SK-N-SH (cell line): ENCODE measurements at regions not wholly inside any gene's neighbourhood (a gene's known extent, or its start where the extent isn't known, plus 50 kb on each side); places are given as distances from the start of the nearest gene placed in this dataset.

Experiments used
- CTCF ChIP-seq: fragments of 200-600 bp; sonication (generic); IDR thresholded peaks from 2 replicates; pipeline ENCODE4 v1.6.1; 2017; ENCODE audit warnings: antibody characterized with exemption, mild to moderate bottlenecking, moderate library complexity
- FOXJ3 ChIP-seq: sonication (generic); formaldehyde crosslinking; IDR thresholded peaks from 2 replicates; pipeline ENCODE4 v1.5.1; 2020; ENCODE audit warnings: mild to moderate bottlenecking, missing genetic modification reagents
- GATA2 ChIP-seq: sonication (generic); formaldehyde crosslinking; IDR thresholded peaks from 2 replicates; pipeline ENCODE4 v1.5.0; 2020; ENCODE audit warnings: mild to moderate bottlenecking, missing genetic modification reagents
- MEF2A ChIP-seq: IDR thresholded peaks from 2 replicates; pipeline ENCODE4 v1.4.0; 2012; ENCODE audit warnings: low read depth, borderline replicate concordance
- NFIC ChIP-seq: IDR thresholded peaks from 2 replicates; pipeline ENCODE4 v1.4.0; 2012; ENCODE audit warnings: borderline replicate concordance
- POLR2AphosphoS5 ChIP-seq: IDR thresholded peaks from 2 replicates; pipeline ENCODE4 v1.6.1; 2012; ENCODE audit warnings: low read depth, low read length
- RFX5 ChIP-seq: IDR thresholded peaks from 2 replicates; pipeline ENCODE4 v1.6.1; 2012; ENCODE audit warnings: mild to moderate bottlenecking, improper control_type of control experiment, low read length
- SMC3 ChIP-seq: IDR thresholded peaks from 2 replicates; pipeline ENCODE4 v1.6.1; 2012; ENCODE audit warnings: low read depth, low read length, improper control_type of control experiment
- TAF1 ChIP-seq: IDR thresholded peaks from 2 replicates; pipeline ENCODE4 v1.6.1; 2012; ENCODE audit warnings: low read depth, mild to moderate bottlenecking, low read length, moderate library complexity, borderline replicate concordance
- TF ChIP-seq, protein P1 (sequence below): fragments of 150-350 bp; IDR thresholded peaks from 2 replicates; pipeline ENCODE4 v1.6.1; 2017; ENCODE audit warnings: antibody characterized with exemption, low read length, low read depth, borderline replicate concordance
- TF ChIP-seq, protein P2 (sequence below): IDR thresholded peaks from 2 replicates; pipeline ENCODE4 v1.4.0; 2012; ENCODE audit warnings: low read depth, borderline replicate concordance
- TF ChIP-seq, protein P3 (sequence below): IDR thresholded peaks from 2 replicates; pipeline ENCODE4 v1.6.1; 2012; ENCODE audit warnings: mild to moderate bottlenecking, low read depth, low read length, moderate library complexity
- TF ChIP-seq, protein P4 (sequence below): fragments of 150-350 bp; IDR thresholded peaks from 2 replicates; pipeline ENCODE4 v1.6.1; 2016; ENCODE audit warnings: mild to moderate bottlenecking, low read depth, low read length

DNA sequence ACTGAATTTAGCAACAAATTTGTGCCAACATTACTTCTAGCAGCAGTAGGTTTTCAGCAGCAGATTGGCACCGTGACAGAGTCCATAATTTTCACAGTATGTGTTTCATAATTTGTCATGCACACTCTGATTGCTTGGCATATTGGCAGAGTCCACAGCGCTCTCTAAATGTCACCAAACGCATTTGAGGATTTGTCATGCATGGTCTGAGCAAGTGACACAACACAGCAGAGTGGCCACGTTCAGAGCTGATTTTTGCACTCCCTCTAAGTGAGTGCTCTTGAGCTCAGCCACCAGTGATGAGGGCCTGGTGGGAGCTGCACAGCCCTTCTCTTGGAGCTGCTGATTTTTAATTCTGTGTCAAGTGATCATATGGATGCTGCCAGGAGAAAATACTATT, 1270.8 kb downstream of the ROBO1 start:
- TF ChIP-seq CTCF, result no peak
- TF ChIP-seq GATA2 (CRISPR knock-in tag), result no peak
- TF ChIP-seq, protein P1, sequence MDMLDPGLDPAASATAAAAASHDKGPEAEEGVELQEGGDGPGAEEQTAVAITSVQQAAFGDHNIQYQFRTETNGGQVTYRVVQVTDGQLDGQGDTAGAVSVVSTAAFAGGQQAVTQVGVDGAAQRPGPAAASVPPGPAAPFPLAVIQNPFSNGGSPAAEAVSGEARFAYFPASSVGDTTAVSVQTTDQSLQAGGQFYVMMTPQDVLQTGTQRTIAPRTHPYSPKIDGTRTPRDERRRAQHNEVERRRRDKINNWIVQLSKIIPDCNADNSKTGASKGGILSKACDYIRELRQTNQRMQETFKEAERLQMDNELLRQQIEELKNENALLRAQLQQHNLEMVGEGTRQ, result no peak
- no peak for TF ChIP-seq POLR2AphosphoS5
- no peak for TF ChIP-seq TAF1
- no peak for TF ChIP-seq MEF2A
- no peak for TF ChIP-seq SMC3
- TF ChIP-seq, protein P2, sequence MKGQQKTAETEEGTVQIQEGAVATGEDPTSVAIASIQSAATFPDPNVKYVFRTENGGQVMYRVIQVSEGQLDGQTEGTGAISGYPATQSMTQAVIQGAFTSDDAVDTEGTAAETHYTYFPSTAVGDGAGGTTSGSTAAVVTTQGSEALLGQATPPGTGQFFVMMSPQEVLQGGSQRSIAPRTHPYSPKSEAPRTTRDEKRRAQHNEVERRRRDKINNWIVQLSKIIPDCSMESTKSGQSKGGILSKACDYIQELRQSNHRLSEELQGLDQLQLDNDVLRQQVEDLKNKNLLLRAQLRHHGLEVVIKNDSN, result no peak
- TF ChIP-seq, protein P3, sequence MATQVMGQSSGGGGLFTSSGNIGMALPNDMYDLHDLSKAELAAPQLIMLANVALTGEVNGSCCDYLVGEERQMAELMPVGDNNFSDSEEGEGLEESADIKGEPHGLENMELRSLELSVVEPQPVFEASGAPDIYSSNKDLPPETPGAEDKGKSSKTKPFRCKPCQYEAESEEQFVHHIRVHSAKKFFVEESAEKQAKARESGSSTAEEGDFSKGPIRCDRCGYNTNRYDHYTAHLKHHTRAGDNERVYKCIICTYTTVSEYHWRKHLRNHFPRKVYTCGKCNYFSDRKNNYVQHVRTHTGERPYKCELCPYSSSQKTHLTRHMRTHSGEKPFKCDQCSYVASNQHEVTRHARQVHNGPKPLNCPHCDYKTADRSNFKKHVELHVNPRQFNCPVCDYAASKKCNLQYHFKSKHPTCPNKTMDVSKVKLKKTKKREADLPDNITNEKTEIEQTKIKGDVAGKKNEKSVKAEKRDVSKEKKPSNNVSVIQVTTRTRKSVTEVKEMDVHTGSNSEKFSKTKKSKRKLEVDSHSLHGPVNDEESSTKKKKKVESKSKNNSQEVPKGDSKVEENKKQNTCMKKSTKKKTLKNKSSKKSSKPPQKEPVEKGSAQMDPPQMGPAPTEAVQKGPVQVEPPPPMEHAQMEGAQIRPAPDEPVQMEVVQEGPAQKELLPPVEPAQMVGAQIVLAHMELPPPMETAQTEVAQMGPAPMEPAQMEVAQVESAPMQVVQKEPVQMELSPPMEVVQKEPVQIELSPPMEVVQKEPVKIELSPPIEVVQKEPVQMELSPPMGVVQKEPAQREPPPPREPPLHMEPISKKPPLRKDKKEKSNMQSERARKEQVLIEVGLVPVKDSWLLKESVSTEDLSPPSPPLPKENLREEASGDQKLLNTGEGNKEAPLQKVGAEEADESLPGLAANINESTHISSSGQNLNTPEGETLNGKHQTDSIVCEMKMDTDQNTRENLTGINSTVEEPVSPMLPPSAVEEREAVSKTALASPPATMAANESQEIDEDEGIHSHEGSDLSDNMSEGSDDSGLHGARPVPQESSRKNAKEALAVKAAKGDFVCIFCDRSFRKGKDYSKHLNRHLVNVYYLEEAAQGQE, result no peak
- no peak for TF ChIP-seq FOXJ3
- TF ChIP-seq RFX5, result no peak
- TF ChIP-seq, protein P4, sequence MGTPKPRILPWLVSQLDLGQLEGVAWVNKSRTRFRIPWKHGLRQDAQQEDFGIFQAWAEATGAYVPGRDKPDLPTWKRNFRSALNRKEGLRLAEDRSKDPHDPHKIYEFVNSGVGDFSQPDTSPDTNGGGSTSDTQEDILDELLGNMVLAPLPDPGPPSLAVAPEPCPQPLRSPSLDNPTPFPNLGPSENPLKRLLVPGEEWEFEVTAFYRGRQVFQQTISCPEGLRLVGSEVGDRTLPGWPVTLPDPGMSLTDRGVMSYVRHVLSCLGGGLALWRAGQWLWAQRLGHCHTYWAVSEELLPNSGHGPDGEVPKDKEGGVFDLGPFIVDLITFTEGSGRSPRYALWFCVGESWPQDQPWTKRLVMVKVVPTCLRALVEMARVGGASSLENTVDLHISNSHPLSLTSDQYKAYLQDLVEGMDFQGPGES, result no peak
- no peak for TF ChIP-seq NFIC
